T-cell (primary cell): ENCODE measurements at regions not wholly inside any gene's neighbourhood (a gene's known extent, or its start where the extent isn't known, plus 50 kb on each side); places are given as distances from the start of the nearest gene placed in this dataset.

Experiments
- ATAC-seq, 4 experiments: fragments of 200-7000 bp in 3 of 4; fragments of 150-1000 bp in 1 of 4; cut with Tn5 transposase; replicated peaks in 1 of 4; 1 replicate in 3 of 4; 2 replicates in 1 of 4; pipeline ENCODE4 v1.10.0; 2021; ENCODE audit warnings: moderate library complexity in 3 of 4, mild to moderate bottlenecking in 2 of 4, moderate number of reproducible peaks in 1 of 4
- CTCF ChIA-PET, 2 donors: fragments of 300-600 bp; sonication (Branson Sonifier 250); formaldehyde crosslinking; loops; one replicate each; lab custom pipeline; 2022; ENCODE audit warnings: antibody characterized with exemption in 2 of 2; lab: Charles Lee
- POLR2A ChIA-PET, 2 donors: fragments of 300-600 bp; sonication (Branson Sonifier 250); formaldehyde crosslinking; loops; one replicate each; lab custom pipeline; 2022; ENCODE audit warnings: antibody characterized with exemption in 2 of 2; lab: Charles Lee
- DNase-seq, 35 experiments: peaks; one replicate each; pipeline versions ENCODE4 v3.0.0 to v3.0.0-alpha.2; 2013 to 2023
- H3K27ac ChIP-seq: one replicate; pipeline ENCODE4 v1.5.1; 2013; ENCODE audit warnings: low read length
- H3K27me3 ChIP-seq, 2 experiments: replicated peaks in 1 of 2; 1 replicate in 1 of 2; 2 replicates in 1 of 2; pipeline versions ENCODE4 v1.6.1 to v1.7.0; 2013; ENCODE audit warnings: low read length in 1 of 2, mixed read lengths in 1 of 2; ENCODE audit not compliant: control insufficient read depth in 2 of 2, insufficient read depth in 2 of 2; ENCODE audit errors: extremely low read depth in 1 of 2
- H3K36me3 ChIP-seq, 2 donors: 1 replicate in 1 of 2; 2 replicates in 1 of 2; pipeline versions ENCODE4 v1.6.1 to v1.7.0; 2013; ENCODE audit warnings: low read length in 1 of 2; ENCODE audit not compliant: control insufficient read depth in 2 of 2, insufficient read depth in 1 of 2; ENCODE audit errors: extremely low read depth in 1 of 2
- H3K4me1 ChIP-seq, 2 experiments: 1 replicate in 1 of 2; 2 replicates in 1 of 2; pipeline versions ENCODE4 v1.6.1 to v1.7.0; 2013; ENCODE audit warnings: low read length in 2 of 2, mixed read lengths in 1 of 2; ENCODE audit not compliant: insufficient read depth in 2 of 2, control insufficient read depth in 1 of 2; ENCODE audit errors: extremely low read depth in 1 of 2
- H3K4me3 ChIP-seq, 2 donors: 1 replicate in 1 of 2; 2 replicates in 1 of 2; pipeline versions ENCODE4 v1.5.1 to v1.7.0; 2013; ENCODE audit warnings: mild to moderate bottlenecking in 2 of 2, low read length in 1 of 2, moderate library complexity in 1 of 2; ENCODE audit not compliant: control insufficient read depth in 1 of 2; ENCODE audit errors: extremely low read depth in 1 of 2
- H3K9me3 ChIP-seq: 2 replicates; pipeline ENCODE4 v1.7.0; 2013
- H3K27ac Mint-ChIP-seq, 2 donors: one replicate each; pipeline ENCODE4 v1.8.0; 2020 to 2021; ENCODE audit warnings: mild to moderate bottlenecking in 2 of 2, mixed read lengths in 2 of 2
- H3K27me3 Mint-ChIP-seq, 2 donors: one replicate each; pipeline ENCODE4 v1.8.0; 2021 to 2022; ENCODE audit warnings: mixed read lengths in 2 of 2
- H3K36me3 Mint-ChIP-seq: one replicate; pipeline ENCODE4 v1.8.0; 2021; ENCODE audit warnings: mixed read lengths
- H3K4me1 Mint-ChIP-seq, 3 donors: one replicate each; pipeline ENCODE4 v1.8.0; 2020 to 2022; ENCODE audit warnings: mixed read lengths in 3 of 3, mild to moderate bottlenecking in 1 of 3
- H3K4me3 Mint-ChIP-seq, 3 donors: one replicate each; pipeline ENCODE4 v1.8.0; 2020 to 2022; ENCODE audit warnings: mild to moderate bottlenecking in 3 of 3, mixed read lengths in 3 of 3, moderate library complexity in 3 of 3
- H3K9me3 Mint-ChIP-seq, 3 donors: one replicate each; pipeline ENCODE4 v1.8.0; 2020 to 2022; ENCODE audit warnings: mixed read lengths in 3 of 3
- WGBS: methylation state at CpG from one replicate; pipeline ENCODE4 v1.1.5; 2013; ENCODE audit warnings: missing lambda C conversion rate; ENCODE audit not compliant: insufficient coverage; 5-methylcytosine and 5-hydroxymethylcytosine counted together

GRCh38 chr3:65093641-65094040, 405.8 kb upstream of the ADAMTS9 start:
- ChIA-PET CTCF (no interaction called here), POLR2A (no interaction called here)
- H3K4me1 ChIP-seq = no peaks in the 10 kb centered on the region
- no peaks in the 10 kb centered on the region for H3K9me3 ChIP-seq
- H3K27me3 ChIP-seq = no peaks in the 10 kb centered on the region
- DNase-seq (no peak), ATAC-seq (no peak)
- Mint-ChIP-seq H3K27me3 (no peaks in the 10 kb centered on the region), H3K36me3 (no peaks in the 10 kb centered on the region), H3K9me3 (peaks cover 6 to 13% (median 11%) of the 10 kb centered on the region in 3 donors), H3K27ac (no peak overlapping the region), H3K4me3 (no peak overlapping the region), H3K4me1 (no peaks in the 10 kb centered on the region)
- H3K4me3 ChIP-seq = no peak overlapping the region
- WGBS = 80% methylated on average over 1 of the region's 3 CpGs
- no peak overlapping the region for H3K27ac ChIP-seq
- no peaks in the 10 kb centered on the region for H3K36me3 ChIP-seq

DNA sequence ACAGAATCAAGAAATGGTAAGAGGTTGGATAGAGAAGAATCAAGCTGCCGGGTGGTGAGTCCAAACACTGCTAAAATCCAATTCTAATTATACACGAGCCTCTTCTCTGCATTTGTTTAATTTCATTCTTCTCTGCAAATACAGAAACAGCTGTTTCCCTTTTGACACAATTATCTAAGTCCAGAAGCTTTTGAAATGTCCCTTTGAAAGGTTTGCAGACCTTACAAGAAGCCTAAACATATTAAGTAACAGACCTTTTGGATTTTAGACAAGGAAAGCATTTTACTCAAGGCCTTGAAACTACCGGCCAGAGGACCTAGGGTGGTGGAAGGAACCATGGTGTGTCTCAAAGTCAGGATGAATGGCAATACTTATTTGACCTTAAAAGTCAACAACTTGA, 403.8 kb upstream of the ADAMTS9 start:
- WGBS = 67% methylated on average over 1 of the region's 3 CpGs
- no peak overlapping the region for H3K27ac Mint-ChIP-seq

GRCh38 chr3:65083240-65083639, 395.4 kb upstream of the ADAMTS9 start:
- POLR2A ChIA-PET = no interaction called here
- no peak for DNase-seq
- no peak overlapping the region for H3K27ac ChIP-seq
- no peaks in the 10 kb centered on the region for H3K4me1 Mint-ChIP-seq
- no peak overlapping the region for H3K27ac Mint-ChIP-seq
- H3K4me1 ChIP-seq = no peaks in the 10 kb centered on the region
- no peaks in the 10 kb centered on the region for H3K9me3 ChIP-seq
- WGBS = no CpG with 5 or more reads among the region's 4 CpGs
- no peaks in the 10 kb centered on the region for H3K27me3 ChIP-seq
- H3K27me3 Mint-ChIP-seq = no peaks in the 10 kb centered on the region
- H3K36me3 ChIP-seq = no peaks in the 10 kb centered on the region
- H3K9me3 Mint-ChIP-seq = peaks cover 3 to 8% (median 4%) of the 10 kb centered on the region in 3 donors
- CTCF ChIA-PET = no interaction called here
- ATAC-seq = no peak
- H3K4me3 ChIP-seq = no peak overlapping the region
- H3K36me3 Mint-ChIP-seq = no peaks in the 10 kb centered on the region
- no peak overlapping the region for H3K4me3 Mint-ChIP-seq

More for the DNA sequence above, 403.8 kb upstream of the ADAMTS9 start:
- no peaks in the 10 kb centered on the region for H3K9me3 ChIP-seq
- no peaks in the 10 kb centered on the region for H3K27me3 ChIP-seq
- H3K4me1 ChIP-seq = no peaks in the 10 kb centered on the region
- H3K36me3 Mint-ChIP-seq = no peaks in the 10 kb centered on the region
- ATAC-seq (no peak), DNase-seq (no peak)
- no peak overlapping the region for H3K4me3 Mint-ChIP-seq
- H3K4me3 ChIP-seq = no peak overlapping the region
- H3K36me3 ChIP-seq = no peaks in the 10 kb centered on the region
- ChIA-PET CTCF (no interaction called here), POLR2A (no interaction called here)
- no peak overlapping the region for H3K27ac ChIP-seq
- H3K4me1 Mint-ChIP-seq = no peaks in the 10 kb centered on the region
- H3K9me3 Mint-ChIP-seq = peaks cover 6 to 17% (median 12%) of the 10 kb centered on the region in 3 donors
- no peaks in the 10 kb centered on the region for H3K27me3 Mint-ChIP-seq

DNA sequence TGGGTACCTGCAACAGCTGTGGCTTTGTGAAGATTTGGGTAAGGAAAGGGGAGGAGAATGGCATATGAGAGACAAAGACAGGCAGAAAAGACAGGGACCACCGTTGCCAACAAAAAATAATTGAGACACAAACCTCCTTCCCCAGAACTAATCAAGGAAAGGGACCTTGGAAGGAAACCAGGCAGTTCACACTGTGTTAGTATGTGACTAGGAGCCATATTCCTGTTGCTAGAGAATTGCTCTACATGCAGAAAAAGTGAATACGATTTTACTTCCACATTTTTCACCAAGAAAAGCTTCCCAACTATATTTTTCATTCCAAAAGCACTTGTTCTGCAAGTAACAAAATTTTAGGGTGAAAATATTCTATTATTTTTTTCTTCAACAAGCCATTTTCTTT, 393.7 kb upstream of the ADAMTS9 start:
- no peaks in the 10 kb centered on the region for H3K9me3 ChIP-seq
- ChIA-PET CTCF (no interaction called here), POLR2A (no interaction called here)
- no peaks in the 10 kb centered on the region for H3K4me1 ChIP-seq
- Mint-ChIP-seq H3K4me1 (no peaks in the 10 kb centered on the region), H3K9me3 (peaks cover 0 to 8% (median 6%) of the 10 kb centered on the region in 3 donors), H3K27me3 (no peaks in the 10 kb centered on the region), H3K27ac (no peak overlapping the region), H3K4me3 (no peak overlapping the region), H3K36me3 (no peaks in the 10 kb centered on the region)
- ATAC-seq = no peak
- H3K27me3 ChIP-seq = no peaks in the 10 kb centered on the region
- no CpG with 5 or more reads among the region's 2 CpGs for WGBS
- no peak overlapping the region for H3K4me3 ChIP-seq
- DNase-seq = no peak
- H3K27ac ChIP-seq = no peak overlapping the region
- no peaks in the 10 kb centered on the region for H3K36me3 ChIP-seq

DNA sequence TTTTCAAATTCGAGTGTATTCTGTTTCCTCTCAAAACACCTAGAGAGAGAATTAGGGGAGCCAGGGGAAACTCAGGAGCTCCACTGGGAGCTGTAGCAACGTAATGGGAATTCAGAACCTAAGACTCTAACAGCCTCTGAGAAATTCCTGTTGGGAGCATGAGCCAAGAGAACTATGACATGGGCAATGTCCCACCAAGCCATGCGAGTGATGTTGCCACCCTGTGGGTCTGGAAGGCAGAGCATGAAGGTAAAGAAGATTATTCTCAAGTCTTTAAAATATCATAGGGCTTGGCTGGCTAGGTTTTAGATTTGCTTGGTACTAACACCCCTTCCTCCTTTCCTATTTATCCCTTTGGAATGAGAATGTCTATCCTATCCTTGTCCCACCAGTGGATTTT, 392.6 kb upstream of the ADAMTS9 start:
- WGBS = 33% methylated on average over 1 of the region's 3 CpGs
- ATAC-seq = no peak
- Histone ChIP-seq H3K27ac (no peak overlapping the region), H3K4me1 (no peaks in the 10 kb centered on the region), H3K9me3 (no peaks in the 10 kb centered on the region), H3K36me3 (no peaks in the 10 kb centered on the region), H3K4me3 (no peak overlapping the region), H3K27me3 (no peaks in the 10 kb centered on the region)
- Mint-ChIP-seq H3K27ac (no peak overlapping the region), H3K9me3 (peaks cover 5 to 6% (median 6%) of the 10 kb centered on the region in 3 donors), H3K27me3 (no peaks in the 10 kb centered on the region), H3K4me3 (no peak overlapping the region), H3K36me3 (no peaks in the 10 kb centered on the region), H3K4me1 (no peaks in the 10 kb centered on the region)
- ChIA-PET POLR2A (no interaction called here), CTCF (no interaction called here)
- no peak for DNase-seq

GRCh38 chr3:65079560-65079959, 391.8 kb upstream of the ADAMTS9 start:
- ATAC-seq = no peak

DNA sequence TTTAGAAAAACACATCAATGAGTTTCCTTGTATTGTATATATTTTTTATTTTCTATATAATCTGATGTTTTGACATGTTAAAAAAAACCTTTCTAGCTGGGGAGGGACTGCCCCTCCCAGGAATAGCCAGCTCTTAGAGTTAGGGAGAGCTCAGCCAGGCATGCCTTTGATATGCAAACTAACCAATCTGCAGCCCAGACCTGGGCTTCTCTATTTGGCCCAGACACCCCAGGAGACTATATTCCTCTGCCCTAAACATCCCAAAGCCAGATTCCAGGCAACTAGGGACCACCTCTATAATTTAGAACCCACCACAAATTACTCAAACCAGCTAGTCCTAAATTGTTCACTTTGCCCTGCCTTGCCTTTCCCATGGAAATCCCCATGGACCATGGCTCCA, 390.9 kb upstream of the ADAMTS9 start:
- no peaks in the 10 kb centered on the region for H3K4me1 Mint-ChIP-seq
- no peaks in the 10 kb centered on the region for H3K36me3 ChIP-seq
- no peak overlapping the region for H3K27ac ChIP-seq
- POLR2A ChIA-PET = no interaction called here
- no peaks in the 10 kb centered on the region for H3K27me3 ChIP-seq
- ATAC-seq (no peak), DNase-seq (no peak)
- H3K27ac Mint-ChIP-seq = no peak overlapping the region
- H3K9me3 Mint-ChIP-seq = peaks cover 5 to 9% (median 9%) of the 10 kb centered on the region in 3 donors
- H3K9me3 ChIP-seq = no peaks in the 10 kb centered on the region
- no peaks in the 10 kb centered on the region for H3K27me3 Mint-ChIP-seq
- H3K36me3 Mint-ChIP-seq = no peaks in the 10 kb centered on the region
- H3K4me3 ChIP-seq = no peak overlapping the region
- no peaks in the 10 kb centered on the region for H3K4me1 ChIP-seq
- CTCF ChIA-PET = no interaction called here
- H3K4me3 Mint-ChIP-seq = no peak overlapping the region

More at GRCh38 chr3:65079560-65079959, 391.8 kb upstream of the ADAMTS9 start:
- Histone ChIP-seq H3K4me3 (no peak overlapping the region), H3K27ac (no peak overlapping the region), H3K27me3 (no peaks in the 10 kb centered on the region), H3K4me1 (no peaks in the 10 kb centered on the region), H3K36me3 (no peaks in the 10 kb centered on the region), H3K9me3 (no peaks in the 10 kb centered on the region)
- H3K4me3 Mint-ChIP-seq = no peak overlapping the region
- peaks cover 4 to 6% (median 5%) of the 10 kb centered on the region in 3 donors for H3K9me3 Mint-ChIP-seq
- no peaks in the 10 kb centered on the region for H3K36me3 Mint-ChIP-seq
- no peak for DNase-seq
- 80% methylated on average over 1 of the region's 5 CpGs for WGBS
- H3K4me1 Mint-ChIP-seq = no peaks in the 10 kb centered on the region
- H3K27me3 Mint-ChIP-seq = no peaks in the 10 kb centered on the region
- CTCF ChIA-PET = no interaction called here
- POLR2A ChIA-PET = no interaction called here
- H3K27ac Mint-ChIP-seq = no peak overlapping the region
